SK-N-SH (cell line): ENCODE measurements at regions not wholly inside any gene's neighbourhood (a gene's known extent, or its start where the extent isn't known, plus 50 kb on each side); places are given as distances from the start of the nearest gene placed in this dataset.

Experiments used
- CTCF ChIA-PET: fragments of 300-600, 350-600 bp; formaldehyde crosslinking; extraction: SDS; loops from one replicate; lab custom pipeline; 2021; lab: Yijun Ruan, JAX
- POLR2A ChIA-PET: fragments of 350-600 bp; sonication (Branson Sonifier 250); formaldehyde crosslinking; extraction: SDS; loops from one replicate; lab custom pipeline; 2020; ENCODE audit warnings: antibody characterized with exemption, inconsistent platforms; lab: Yijun Ruan, JAX
- DNase-seq: peaks from one replicate; pipeline ENCODE4 v3.0.0; 2012
- H2AFZ ChIP-seq: fragments of 200-600 bp; sonication (generic); 2 replicates; pipeline ENCODE4 v1.8.1; 2016; ENCODE audit warnings: antibody characterized with exemption, mild to moderate bottlenecking, low read depth
- H3F3A ChIP-seq: fragments of 200-600 bp; sonication (generic); replicated peaks from 2 replicates; pipeline ENCODE3; 2016; ENCODE audit warnings: antibody characterized with exemption, mild to moderate bottlenecking; ENCODE audit not compliant: insufficient read depth
- H3K27ac ChIP-seq, 2 experiments: fragments of 200-500 bp in 1 of 2; fragments of 200-600 bp in 1 of 2; sonication (Bioruptor generic) in 1 of 2; sonication (generic), shearing (Covaris generic) in 1 of 2; 2 replicates each; pipeline versions ENCODE4 v1.5.1 to v1.6.1; 2014 to 2016; ENCODE audit warnings: low read depth in 2 of 2, inconsistent platforms in 1 of 2, low read length in 1 of 2, mild to moderate bottlenecking in 1 of 2, mixed read lengths in 1 of 2
- H3K27me3 ChIP-seq: fragments of 200-600 bp; sonication (generic), shearing (Covaris generic); 2 replicates; pipeline ENCODE4 v1.6.1; 2016; ENCODE audit warnings: mixed run types; ENCODE audit not compliant: insufficient read depth
- H3K36me3 ChIP-seq, 2 experiments: fragments of 200-500 bp in 1 of 2; fragments of 200-600 bp in 1 of 2; sonication (Bioruptor generic) in 1 of 2; sonication (generic) in 1 of 2; replicated peaks in 1 of 2; 2 replicates each; pipeline versions ENCODE3 to v1.5.1; 2014 to 2016; ENCODE audit warnings: low read length in 1 of 2, mild to moderate bottlenecking in 1 of 2; ENCODE audit not compliant: insufficient read depth in 2 of 2, control insufficient read depth in 1 of 2
- H3K4me1 ChIP-seq, 2 experiments: fragments of 200-500 bp in 1 of 2; fragments of 200-600 bp in 1 of 2; sonication (Bioruptor generic) in 1 of 2; sonication (generic), shearing (Covaris generic) in 1 of 2; 2 replicates each; pipeline versions ENCODE4 v1.5.1 to v1.6.1; 2014 to 2016; ENCODE audit warnings: low read depth in 1 of 2, low read length in 1 of 2, mixed run types in 1 of 2; ENCODE audit not compliant: insufficient read depth in 2 of 2, control insufficient read depth in 1 of 2
- H3K4me2 ChIP-seq: fragments of 200-600 bp; sonication (generic), shearing (Covaris generic); 2 replicates; pipeline ENCODE4 v1.6.1; 2017; ENCODE audit warnings: mixed run types
- H3K4me3 ChIP-seq, 2 experiments: fragments of 200-500 bp in 1 of 2; fragments of 200-600 bp in 1 of 2; sonication (Bioruptor generic) in 1 of 2; sonication (generic), shearing (Covaris generic) in 1 of 2; 2 replicates each; pipeline versions ENCODE4 v1.5.1 to v1.8.1; 2014 to 2016; ENCODE audit warnings: low read depth in 2 of 2, inconsistent platforms in 1 of 2, low read length in 1 of 2, mild to moderate bottlenecking in 1 of 2, mixed read lengths in 1 of 2, moderate library complexity in 1 of 2
- H3K79me2 ChIP-seq: fragments of 200-600 bp; sonication (generic); 2 replicates; pipeline ENCODE4 v1.8.1; 2017; ENCODE audit warnings: mild to moderate bottlenecking; ENCODE audit not compliant: insufficient read depth
- H3K9ac ChIP-seq: fragments of 200-600 bp; sonication (generic); 2 replicates; pipeline ENCODE4 v1.6.1; 2017; ENCODE audit warnings: mixed run types
- H3K9me2 ChIP-seq: fragments of 200-600 bp; sonication (generic); 2 replicates; pipeline ENCODE4 v1.6.1; 2017; ENCODE audit warnings: mixed run types
- H3K9me3 ChIP-seq: fragments of 200-600 bp; sonication (generic); 2 replicates; pipeline ENCODE4 v1.6.1; 2017; ENCODE audit warnings: mixed run types, mild to moderate bottlenecking, moderate library complexity
- H4K20me1 ChIP-seq: fragments of 200-600 bp; sonication (generic); 2 replicates; pipeline ENCODE4 v1.6.1; 2017; ENCODE audit warnings: mild to moderate bottlenecking, mixed run types; ENCODE audit not compliant: insufficient read depth
- EZH2phosphoT487 ChIP-seq: fragments of 200-600 bp; sonication (generic); IDR thresholded peaks from 2 replicates; pipeline ENCODE4 v1.6.1; 2017; ENCODE audit warnings: low read depth, mixed run types, mild to moderate bottlenecking, antibody characterized with exemption, moderate library complexity, borderline replicate concordance
- FOXJ3 ChIP-seq: sonication (generic); formaldehyde crosslinking; IDR thresholded peaks from 2 replicates; pipeline ENCODE4 v1.5.1; 2020; ENCODE audit warnings: mild to moderate bottlenecking, missing genetic modification reagents
- GABPA ChIP-seq: IDR thresholded peaks from 2 replicates; pipeline ENCODE4 v1.4.0; 2012; ENCODE audit warnings: low read depth, mild to moderate bottlenecking
- IRF3 ChIP-seq: fragments of 150-350 bp; IDR thresholded peaks from 2 replicates; pipeline ENCODE4 v1.6.1; 2016; ENCODE audit warnings: mild to moderate bottlenecking, low read depth, low read length
- MXI1 ChIP-seq: IDR thresholded peaks from 2 replicates; pipeline ENCODE4 v1.6.1; 2012; ENCODE audit warnings: mild to moderate bottlenecking, low read depth, low read length, improper control_type of control experiment
- NFIC ChIP-seq: IDR thresholded peaks from 2 replicates; pipeline ENCODE4 v1.4.0; 2012; ENCODE audit warnings: borderline replicate concordance
- RAD21 ChIP-seq: IDR thresholded peaks from 2 replicates; pipeline ENCODE4 v1.6.1; 2012; ENCODE audit warnings: mild to moderate bottlenecking, low read length
- RFX5 ChIP-seq: IDR thresholded peaks from 2 replicates; pipeline ENCODE4 v1.6.1; 2012; ENCODE audit warnings: mild to moderate bottlenecking, improper control_type of control experiment, low read length
- SIN3A ChIP-seq: IDR thresholded peaks from 2 replicates; pipeline ENCODE4 v1.6.1; 2012; ENCODE audit warnings: low read depth, mild to moderate bottlenecking, low read length, moderate library complexity, borderline replicate concordance
- TAF1 ChIP-seq: IDR thresholded peaks from 2 replicates; pipeline ENCODE4 v1.6.1; 2012; ENCODE audit warnings: low read depth, mild to moderate bottlenecking, low read length, moderate library complexity, borderline replicate concordance
- TCF12 ChIP-seq: IDR thresholded peaks from 2 replicates; pipeline ENCODE4 v1.4.0; 2012
- WGBS: methylation state at CpG from one replicate; pipeline ENCODE4 v1.1.6; 2017; ENCODE audit warnings: low lambda C conversion rate; 5-methylcytosine and 5-hydroxymethylcytosine counted together
- TF ChIP-seq, protein P1 (sequence below): IDR thresholded peaks from 2 replicates; pipeline ENCODE4 v1.6.1; 2012; ENCODE audit warnings: mild to moderate bottlenecking, low read depth, low read length, moderate library complexity
- TF ChIP-seq, protein P2 (sequence below): IDR thresholded peaks from 2 replicates; pipeline ENCODE4; 2012
- TF ChIP-seq, protein P3 (sequence below): IDR thresholded peaks from 2 replicates; pipeline ENCODE4 v1.4.0; 2012; ENCODE audit warnings: low read depth, borderline replicate concordance

- CTCF ChIA-PET, result no interaction called here
- Histone ChIP-seq H4K20me1 (no peaks in the 10 kb centered on the region), H3K4me2 (no peak overlapping the region), H3K27me3 (no peaks in the 10 kb centered on the region), H3K9ac (no peak overlapping the region), H2AFZ (no peak overlapping the region), H3K79me2 (no peaks in the 10 kb centered on the region), H3K27ac (no peak overlapping the region), H3K9me2 (no peaks in the 10 kb centered on the region), H3K36me3 (no peaks in the 10 kb centered on the region), H3F3A (no peaks in the 10 kb centered on the region), H3K9me3 (no peaks in the 10 kb centered on the region), H3K4me1 (no peaks in the 10 kb centered on the region), H3K4me3 (no peak overlapping the region)
- WGBS, result 14% methylated on average over 1 of the region's 1 CpG
- no peak for DNase-seq
- TF ChIP-seq NFIC, result no peak
- TF ChIP-seq TCF12, result no peak
- no peak for TF ChIP-seq RFX5
- no peak for TF ChIP-seq IRF3
- TF ChIP-seq GABPA, result no peak
- no peak for TF ChIP-seq EZH2phosphoT487
- TF ChIP-seq RAD21, result no peak
- no peak for TF ChIP-seq FOXJ3 (CRISPR knock-in tag)
- TF ChIP-seq, protein P1, sequence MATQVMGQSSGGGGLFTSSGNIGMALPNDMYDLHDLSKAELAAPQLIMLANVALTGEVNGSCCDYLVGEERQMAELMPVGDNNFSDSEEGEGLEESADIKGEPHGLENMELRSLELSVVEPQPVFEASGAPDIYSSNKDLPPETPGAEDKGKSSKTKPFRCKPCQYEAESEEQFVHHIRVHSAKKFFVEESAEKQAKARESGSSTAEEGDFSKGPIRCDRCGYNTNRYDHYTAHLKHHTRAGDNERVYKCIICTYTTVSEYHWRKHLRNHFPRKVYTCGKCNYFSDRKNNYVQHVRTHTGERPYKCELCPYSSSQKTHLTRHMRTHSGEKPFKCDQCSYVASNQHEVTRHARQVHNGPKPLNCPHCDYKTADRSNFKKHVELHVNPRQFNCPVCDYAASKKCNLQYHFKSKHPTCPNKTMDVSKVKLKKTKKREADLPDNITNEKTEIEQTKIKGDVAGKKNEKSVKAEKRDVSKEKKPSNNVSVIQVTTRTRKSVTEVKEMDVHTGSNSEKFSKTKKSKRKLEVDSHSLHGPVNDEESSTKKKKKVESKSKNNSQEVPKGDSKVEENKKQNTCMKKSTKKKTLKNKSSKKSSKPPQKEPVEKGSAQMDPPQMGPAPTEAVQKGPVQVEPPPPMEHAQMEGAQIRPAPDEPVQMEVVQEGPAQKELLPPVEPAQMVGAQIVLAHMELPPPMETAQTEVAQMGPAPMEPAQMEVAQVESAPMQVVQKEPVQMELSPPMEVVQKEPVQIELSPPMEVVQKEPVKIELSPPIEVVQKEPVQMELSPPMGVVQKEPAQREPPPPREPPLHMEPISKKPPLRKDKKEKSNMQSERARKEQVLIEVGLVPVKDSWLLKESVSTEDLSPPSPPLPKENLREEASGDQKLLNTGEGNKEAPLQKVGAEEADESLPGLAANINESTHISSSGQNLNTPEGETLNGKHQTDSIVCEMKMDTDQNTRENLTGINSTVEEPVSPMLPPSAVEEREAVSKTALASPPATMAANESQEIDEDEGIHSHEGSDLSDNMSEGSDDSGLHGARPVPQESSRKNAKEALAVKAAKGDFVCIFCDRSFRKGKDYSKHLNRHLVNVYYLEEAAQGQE, result no peak
- TF ChIP-seq, protein P2, sequence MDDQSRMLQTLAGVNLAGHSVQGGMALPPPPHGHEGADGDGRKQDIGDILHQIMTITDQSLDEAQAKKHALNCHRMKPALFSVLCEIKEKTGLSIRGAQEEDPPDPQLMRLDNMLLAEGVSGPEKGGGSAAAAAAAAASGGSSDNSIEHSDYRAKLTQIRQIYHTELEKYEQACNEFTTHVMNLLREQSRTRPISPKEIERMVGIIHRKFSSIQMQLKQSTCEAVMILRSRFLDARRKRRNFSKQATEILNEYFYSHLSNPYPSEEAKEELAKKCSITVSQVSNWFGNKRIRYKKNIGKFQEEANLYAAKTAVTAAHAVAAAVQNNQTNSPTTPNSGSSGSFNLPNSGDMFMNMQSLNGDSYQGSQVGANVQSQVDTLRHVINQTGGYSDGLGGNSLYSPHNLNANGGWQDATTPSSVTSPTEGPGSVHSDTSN, result no peak
- POLR2A ChIA-PET, result no interaction called here
Observed at GRCh38 chrX:27078371-27078770, 384.8 kb downstream of the PPP4R3C start.

- 3% methylated on average over 5 of the region's 5 CpGs for WGBS
- Histone ChIP-seq H3K27ac (no peak overlapping the region), H3K4me3 (no peak overlapping the region), H3K9me2 (no peaks in the 10 kb centered on the region), H2AFZ (no peak overlapping the region), H4K20me1 (no peaks in the 10 kb centered on the region), H3K36me3 (no peaks in the 10 kb centered on the region), H3F3A (no peaks in the 10 kb centered on the region), H3K79me2 (no peaks in the 10 kb centered on the region), H3K4me1 (no peaks in the 10 kb centered on the region), H3K4me2 (no peak overlapping the region), H3K9ac (no peak overlapping the region), H3K27me3 (no peaks in the 10 kb centered on the region), H3K9me3 (no peaks in the 10 kb centered on the region)
- POLR2A ChIA-PET, result no interaction called here
- CTCF ChIA-PET, result no interaction called here
- DNase-seq, result no peak
- no peak for TF ChIP-seq TCF12
- TF ChIP-seq TAF1, result no peak
- TF ChIP-seq, protein P2, result no peak
- TF ChIP-seq, protein P3, sequence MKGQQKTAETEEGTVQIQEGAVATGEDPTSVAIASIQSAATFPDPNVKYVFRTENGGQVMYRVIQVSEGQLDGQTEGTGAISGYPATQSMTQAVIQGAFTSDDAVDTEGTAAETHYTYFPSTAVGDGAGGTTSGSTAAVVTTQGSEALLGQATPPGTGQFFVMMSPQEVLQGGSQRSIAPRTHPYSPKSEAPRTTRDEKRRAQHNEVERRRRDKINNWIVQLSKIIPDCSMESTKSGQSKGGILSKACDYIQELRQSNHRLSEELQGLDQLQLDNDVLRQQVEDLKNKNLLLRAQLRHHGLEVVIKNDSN, result no peak
- no peak for TF ChIP-seq SIN3A
- TF ChIP-seq GABPA, result no peak
- no peak for TF ChIP-seq MXI1
- TF ChIP-seq, protein P1, result no peak
Observed at GRCh38 chrX:27057883-27058282, 405.3 kb downstream of the PPP4R3C start.
